ENCODE measurements at regions not wholly inside any gene's neighbourhood (a gene's known extent, or its start where the extent isn't known, plus 50 kb on each side); places are given as distances from the start of the nearest gene placed in this dataset.

- Histone ChIP-seq H3K27me3 (ENCODE audit: control insufficient read depth, insufficient read depth, low read length, poor library complexity, severe bottlenecking) (no peaks in the 10 kb centered on the region), H3K4me3 (ENCODE audit: insufficient read depth, low read depth, low read length) (no peak overlapping the region), H3K4me1 (ENCODE audit: control insufficient read depth, insufficient read depth, low read length) (no peaks in the 10 kb centered on the region), H3K9me3 (ENCODE audit: control insufficient read depth, low read length) (no peaks in the 10 kb centered on the region), H3K36me3 (ENCODE audit: control insufficient read depth, insufficient read depth, low read length) (no peaks in the 10 kb centered on the region), H3K27ac (ENCODE audit: insufficient read depth, low read depth, low read length, poor library complexity, severe bottlenecking) (no peak overlapping the region)
- 87 to 100% methylated on average over 1 of the region's 1 CpG for WGBS, 2 experiments
Observed at GRCh38 chr11:15805726-15806125, 550.6 kb downstream of the SOX6 start.

GRCh38 chr11:15806217-15806616, 550.1 kb downstream of the SOX6 start:
- 93 to 94% methylated on average over 4 of the region's 4 CpGs for WGBS, 2 experiments
- Histone ChIP-seq H3K4me1 (ENCODE audit: control insufficient read depth, insufficient read depth, low read length) (no peaks in the 10 kb centered on the region), H3K27me3 (ENCODE audit: control insufficient read depth, insufficient read depth, low read length, poor library complexity, severe bottlenecking) (no peaks in the 10 kb centered on the region), H3K4me3 (ENCODE audit: insufficient read depth, low read depth, low read length) (no peak overlapping the region), H3K27ac (ENCODE audit: insufficient read depth, low read depth, low read length, poor library complexity, severe bottlenecking) (no peak overlapping the region), H3K36me3 (ENCODE audit: control insufficient read depth, insufficient read depth, low read length) (no peaks in the 10 kb centered on the region), H3K9me3 (ENCODE audit: control insufficient read depth, low read length) (no peaks in the 10 kb centered on the region)

- H3K27me3 ChIP-seq (ENCODE audit: control insufficient read depth, insufficient read depth, low read length, poor library complexity, severe bottlenecking), result no peaks in the 10 kb centered on the region
- no peaks in the 10 kb centered on the region for H3K9me3 ChIP-seq (ENCODE audit: control insufficient read depth, low read length)
- no peaks in the 10 kb centered on the region for H3K4me1 ChIP-seq (ENCODE audit: control insufficient read depth, insufficient read depth, low read length)
- H3K36me3 ChIP-seq (ENCODE audit: control insufficient read depth, insufficient read depth, low read length), result no peaks in the 10 kb centered on the region
- WGBS, 2 experiments, result 91 to 97% methylated on average over 2 of the region's 2 CpGs
- no peak overlapping the region for H3K4me3 ChIP-seq (ENCODE audit: insufficient read depth, low read depth, low read length)
- H3K27ac ChIP-seq (ENCODE audit: insufficient read depth, low read depth, low read length, poor library complexity, severe bottlenecking), result no peak overlapping the region
Observed at GRCh38 chr11:15807827-15808226, 548.5 kb downstream of the SOX6 start.

- no peaks in the 10 kb centered on the region for H3K9me3 ChIP-seq (ENCODE audit: control insufficient read depth, low read length)
- 90 to 96% methylated on average over 3 of the region's 3 CpGs for WGBS, 2 experiments
- H3K4me1 ChIP-seq (ENCODE audit: control insufficient read depth, insufficient read depth, low read length), result no peaks in the 10 kb centered on the region
- no peaks in the 10 kb centered on the region for H3K36me3 ChIP-seq (ENCODE audit: control insufficient read depth, insufficient read depth, low read length)
- no peak overlapping the region for H3K27ac ChIP-seq (ENCODE audit: insufficient read depth, low read depth, low read length, poor library complexity, severe bottlenecking)
- H3K27me3 ChIP-seq (ENCODE audit: control insufficient read depth, insufficient read depth, low read length, poor library complexity, severe bottlenecking), result no peaks in the 10 kb centered on the region
- H3K4me3 ChIP-seq (ENCODE audit: insufficient read depth, low read depth, low read length), result no peak overlapping the region
Observed at GRCh38 chr11:15810082-15810481, 546.3 kb downstream of the SOX6 start.

GRCh38 chr11:15810525-15810924, 545.8 kb downstream of the SOX6 start:
- Histone ChIP-seq H3K4me3 (ENCODE audit: insufficient read depth, low read depth, low read length) (no peak overlapping the region), H3K4me1 (ENCODE audit: control insufficient read depth, insufficient read depth, low read length) (no peaks in the 10 kb centered on the region), H3K9me3 (ENCODE audit: control insufficient read depth, low read length) (no peaks in the 10 kb centered on the region), H3K27me3 (ENCODE audit: control insufficient read depth, insufficient read depth, low read length, poor library complexity, severe bottlenecking) (no peaks in the 10 kb centered on the region), H3K27ac (ENCODE audit: insufficient read depth, low read depth, low read length, poor library complexity, severe bottlenecking) (no peak overlapping the region), H3K36me3 (ENCODE audit: control insufficient read depth, insufficient read depth, low read length) (no peaks in the 10 kb centered on the region)
- WGBS, 2 experiments, result 86 to 87% methylated on average over 2 of the region's 2 CpGs

GRCh38 chr11:15815246-15816195, 540.8 kb downstream of the SOX6 start:
- Histone ChIP-seq H3K27ac (ENCODE audit: insufficient read depth, low read depth, low read length, poor library complexity, severe bottlenecking) (no peak overlapping the region), H3K4me3 (ENCODE audit: insufficient read depth, low read depth, low read length) (no peak overlapping the region)

GRCh38 chr11:15816260-15816871, 540.0 kb downstream of the SOX6 start:
- Histone ChIP-seq H3K9me3 (ENCODE audit: control insufficient read depth, low read length) (no peaks in the 10 kb centered on the region), H3K27me3 (ENCODE audit: control insufficient read depth, insufficient read depth, low read length, poor library complexity, severe bottlenecking) (no peaks in the 10 kb centered on the region), H3K27ac (ENCODE audit: insufficient read depth, low read depth, low read length, poor library complexity, severe bottlenecking) (no peak overlapping the region), H3K4me3 (ENCODE audit: insufficient read depth, low read depth, low read length) (no peak overlapping the region), H3K36me3 (ENCODE audit: control insufficient read depth, insufficient read depth, low read length) (no peaks in the 10 kb centered on the region), H3K4me1 (ENCODE audit: control insufficient read depth, insufficient read depth, low read length) (no peaks in the 10 kb centered on the region)
- 96% methylated on average over 2 of the region's 2 CpGs for WGBS, 2 experiments

More at GRCh38 chr11:15815246-15816195, 540.8 kb downstream of the SOX6 start:
- WGBS, 2 experiments, result 91 to 96% methylated on average over 3 to 4 of the region's 4 CpGs
- H3K9me3 ChIP-seq (ENCODE audit: control insufficient read depth, low read length), result no peaks in the 10 kb centered on the region
- H3K36me3 ChIP-seq (ENCODE audit: control insufficient read depth, insufficient read depth, low read length), result no peaks in the 10 kb centered on the region
- H3K27me3 ChIP-seq (ENCODE audit: control insufficient read depth, insufficient read depth, low read length, poor library complexity, severe bottlenecking), result no peaks in the 10 kb centered on the region
- H3K4me1 ChIP-seq (ENCODE audit: control insufficient read depth, insufficient read depth, low read length), result no peaks in the 10 kb centered on the region

- Histone ChIP-seq H3K36me3 (ENCODE audit: control insufficient read depth, insufficient read depth, low read length) (no peaks in the 10 kb centered on the region), H3K27me3 (ENCODE audit: control insufficient read depth, insufficient read depth, low read length, poor library complexity, severe bottlenecking) (no peaks in the 10 kb centered on the region), H3K4me3 (ENCODE audit: insufficient read depth, low read depth, low read length) (no peak overlapping the region), H3K4me1 (ENCODE audit: control insufficient read depth, insufficient read depth, low read length) (no peaks in the 10 kb centered on the region), H3K9me3 (ENCODE audit: control insufficient read depth, low read length) (no peaks in the 10 kb centered on the region), H3K27ac (ENCODE audit: insufficient read depth, low read depth, low read length, poor library complexity, severe bottlenecking) (no peak overlapping the region)
- WGBS, 2 experiments, result 93 to 96% methylated on average over 5 of the region's 5 CpGs
Observed at GRCh38 chr11:15817001-15817400, 539.3 kb downstream of the SOX6 start.

- Histone ChIP-seq H3K4me3 (ENCODE audit: insufficient read depth, low read depth, low read length) (no peak overlapping the region), H3K4me1 (ENCODE audit: control insufficient read depth, insufficient read depth, low read length) (no peaks in the 10 kb centered on the region), H3K9me3 (ENCODE audit: control insufficient read depth, low read length) (no peaks in the 10 kb centered on the region), H3K36me3 (ENCODE audit: control insufficient read depth, insufficient read depth, low read length) (no peaks in the 10 kb centered on the region), H3K27me3 (ENCODE audit: control insufficient read depth, insufficient read depth, low read length, poor library complexity, severe bottlenecking) (no peaks in the 10 kb centered on the region), H3K27ac (ENCODE audit: insufficient read depth, low read depth, low read length, poor library complexity, severe bottlenecking) (no peak overlapping the region)
- WGBS, 2 experiments, result 94 to 97% methylated on average over 6 of the region's 6 CpGs
Observed at GRCh38 chr11:15818132-15818842, 538.1 kb downstream of the SOX6 start.

All from ectodermal cell (in vitro differentiated cells).